Breast epithelium (tissue), 4 donors: ENCODE measurements at regions not wholly inside any gene's neighbourhood (a gene's known extent, or its start where the extent isn't known, plus 50 kb on each side); places are given as distances from the start of the nearest gene placed in this dataset.
"Not testable (repeated sequence)": the region's sequence is repeated elsewhere in the genome, so short reads cannot be mapped to it uniquely, and the experiment has no call there.

Experiments used
- DNase-seq, 2 donors: peaks; one replicate each; pipeline ENCODE4 v3.0.0-alpha.2; 2019; ENCODE audit warnings: low spot score in 2 of 2
- H3K27ac ChIP-seq, 2 donors: fragments of 200-600 bp; sonication (generic) in 1 of 2; one replicate each; pipeline ENCODE4 v1.5.1; 2016 to 2019; ENCODE audit warnings: mild to moderate bottlenecking in 1 of 2
- H3K27me3 ChIP-seq, 2 donors: fragments of 200-600 bp; sonication (generic) in 1 of 2; one replicate each; pipeline versions ENCODE4 v1.5.1 to v1.6.0; 2017 to 2019; ENCODE audit warnings: control low read depth in 1 of 2, mild to moderate bottlenecking in 1 of 2
- H3K36me3 ChIP-seq: fragments of 200-600 bp; one replicate; pipeline ENCODE4 v1.5.1; 2019
- H3K4me1 ChIP-seq, 2 donors: fragments of 200-600 bp; sonication (generic); one replicate each; pipeline ENCODE4 v1.5.1; 2016 to 2019; ENCODE audit warnings: control low read depth in 1 of 2
- H3K4me3 ChIP-seq, 3 donors: fragments of 200-600 bp; sonication (generic); 1 replicate in 2 of 3; 2 replicates in 1 of 3; pipeline ENCODE4 v1.5.1; 2016 to 2019; ENCODE audit warnings: mild to moderate bottlenecking in 3 of 3, moderate library complexity in 2 of 3
- H3K9me3 ChIP-seq, 2 donors: fragments of 200-600 bp; sonication (generic) in 1 of 2; one replicate each; pipeline ENCODE4 v1.5.1; 2016 to 2019; ENCODE audit warnings: control low read depth in 1 of 2
- CTCF ChIP-seq, 3 donors: fragments of 450-650 bp; IDR thresholded peaks; one replicate each; pipeline ENCODE4 v1.5.1; 2016 to 2017; ENCODE audit warnings: antibody characterized with exemption in 3 of 3, mild to moderate bottlenecking in 3 of 3, moderate library complexity in 3 of 3
- POLR2A ChIP-seq: fragments of 450-650 bp; IDR thresholded peaks from one replicate; pipeline ENCODE4 v1.6.1; 2016; ENCODE audit warnings: antibody characterized with exemption, mild to moderate bottlenecking, moderate library complexity
- POLR2AphosphoS5 ChIP-seq, 3 donors: sonication (generic); formaldehyde crosslinking; IDR thresholded peaks; one replicate each; pipeline ENCODE4 v1.6.1; 2017; ENCODE audit warnings: antibody characterized with exemption in 3 of 3
- intact Hi-C: fragments of 100-400 bp; cut with DNase I; formaldehyde crosslinking; loops from one replicate; pipeline ENCODE4 v1.15.1; 2023; ENCODE audit warnings: low total_unique reads

- intact Hi-C loops, result no loop called here
- no peaks in the 10 kb centered on the region for H3K9me3 ChIP-seq
- TF ChIP-seq POLR2AphosphoS5 (IDR thresholded peaks at IDR 0.05) (no peak), CTCF (IDR thresholded peaks at IDR 0.05) (no peak), POLR2A (no peak)
- no peaks in the 10 kb centered on the region for H3K4me1 ChIP-seq
- no peaks in the 10 kb centered on the region for H3K27me3 ChIP-seq
- H3K27ac ChIP-seq, result no peak overlapping the region
- DNase-seq, result no peak
- no peak overlapping the region for H3K4me3 ChIP-seq
- H3K36me3 ChIP-seq, result no peaks in the 10 kb centered on the region
Observed at GRCh38 chr5:7269591-7270274, 126.2 kb upstream of the ADCY2 start.

GRCh38 chr5:7271435-7272084 lies 124.4 kb upstream of the ADCY2 start:
- Histone ChIP-seq H3K27ac (no peak overlapping the region), H3K36me3 (no peaks in the 10 kb centered on the region), H3K9me3 (no peaks in the 10 kb centered on the region), H3K4me3 (no peak overlapping the region), H3K4me1 (no peaks in the 10 kb centered on the region), H3K27me3 (no peaks in the 10 kb centered on the region)
- no peak for DNase-seq
- intact Hi-C loops, result no loop called here
- TF ChIP-seq POLR2A (no peak), POLR2AphosphoS5 (IDR thresholded peaks at IDR 0.05) (no peak), CTCF (IDR thresholded peaks at IDR 0.05) (no peak)

- intact Hi-C loops, result no loop called here
- Histone ChIP-seq H3K9me3 (no peaks in the 10 kb centered on the region), H3K4me1 (no peaks in the 10 kb centered on the region), H3K27me3 (no peaks in the 10 kb centered on the region), H3K36me3 (no peaks in the 10 kb centered on the region), H3K4me3 (no peak overlapping the region), H3K27ac (no peak overlapping the region)
- TF ChIP-seq POLR2A (no peak), CTCF (IDR thresholded peaks at IDR 0.05) (no peak), POLR2AphosphoS5 (IDR thresholded peaks at IDR 0.05) (no peak)
- no peak for DNase-seq
Observed at GRCh38 chr5:7272408-7272965, 123.5 kb upstream of the ADCY2 start.

- Histone ChIP-seq H3K4me1 (no peaks in the 10 kb centered on the region), H3K27ac (no peak overlapping the region), H3K4me3 (no peak overlapping the region), H3K27me3 (no peaks in the 10 kb centered on the region), H3K36me3 (no peaks in the 10 kb centered on the region), H3K9me3 (no peaks in the 10 kb centered on the region)
- intact Hi-C loops, result no loop called here
- no peak for DNase-seq
- no peak for TF ChIP-seq POLR2AphosphoS5 (IDR thresholded peaks at IDR 0.05)
- TF ChIP-seq POLR2A, result no peak
- TF ChIP-seq CTCF (IDR thresholded peaks at IDR 0.05), result no peak
Observed at GRCh38 chr5:7274203-7274602, 121.7 kb upstream of the ADCY2 start.

GRCh38 chr5:7289634-7290033 lies 106.3 kb upstream of the ADCY2 start:
- H3K27ac ChIP-seq, H3K4me3 ChIP-seq, H3K36me3 ChIP-seq, H3K27me3 ChIP-seq, H3K4me1 ChIP-seq, intact Hi-C loops, H3K9me3 ChIP-seq, DNase-seq: not testable (repeated sequence)

GRCh38 chr5:7297821-7298220 lies 98.1 kb upstream of the ADCY2 start:
- H3K4me1 ChIP-seq, intact Hi-C loops, H3K9me3 ChIP-seq, DNase-seq, H3K4me3 ChIP-seq, H3K36me3 ChIP-seq, H3K27ac ChIP-seq, H3K27me3 ChIP-seq: not testable (repeated sequence)

GRCh38 chr5:7299731-7300130 lies 96.2 kb upstream of the ADCY2 start:
- H3K9me3 ChIP-seq, H3K4me3 ChIP-seq, intact Hi-C loops, DNase-seq, H3K27me3 ChIP-seq, H3K4me1 ChIP-seq, H3K27ac ChIP-seq, H3K36me3 ChIP-seq: not testable (repeated sequence)

GRCh38 chr5:7305000-7305674 lies 90.8 kb upstream of the ADCY2 start:
- H3K27me3 ChIP-seq, H3K9me3 ChIP-seq, H3K36me3 ChIP-seq, H3K4me1 ChIP-seq, H3K27ac ChIP-seq, H3K4me3 ChIP-seq, DNase-seq, intact Hi-C loops: not testable (repeated sequence)
